ENCODE measurements at regions not wholly inside any gene's neighbourhood (a gene's known extent, or its start where the extent isn't known, plus 50 kb on each side); places are given as distances from the start of the nearest gene placed in this dataset.

GRCh38 chr2:35932276-35932963 lies 423.2 kb upstream of the CRIM1 start:
- peak overlapping the region; percentile 35 for H3K27ac Mint-ChIP-seq (ENCODE audit: unreplicated experiment)
- H3K27me3 Mint-ChIP-seq (ENCODE audit: low read depth, unreplicated experiment), result no peaks in the 10 kb centered on the region
- Histone ChIP-seq H3K27me3 (ENCODE audit: insufficient read depth, low read length) (no peaks in the 10 kb centered on the region), H3K9ac (ENCODE audit: low read length) (no peak overlapping the region), H4K20me1 (ENCODE audit: insufficient read depth, low read length) (no peaks in the 10 kb centered on the region), H3K36me3 (ENCODE audit: insufficient read depth, low read length) (no peaks in the 10 kb centered on the region), H3K9me3 (ENCODE audit: insufficient read depth, low read depth, low read length) (no peaks in the 10 kb centered on the region), H3K4me3 (ENCODE audit: insufficient read depth, low read depth, low read length) (no peak overlapping the region), H3K4me1 (ENCODE audit: insufficient read depth, low read length) (no peaks in the 10 kb centered on the region), H2AFZ (ENCODE audit: low read depth, low read length) (no peak overlapping the region), H3K27ac (ENCODE audit: low read depth, low read length) (no peak overlapping the region), H3K4me2 (ENCODE audit: low read length) (no peak overlapping the region), H3K79me2 (ENCODE audit: insufficient read depth, low read length) (no peaks in the 10 kb centered on the region)
- H3K4me1 Mint-ChIP-seq (ENCODE audit: low read depth, unreplicated experiment), result peaks cover 10% of the 10 kb centered on the region
- H3K36me3 Mint-ChIP-seq (ENCODE audit: low read depth, unreplicated experiment), result no peaks in the 10 kb centered on the region
- H3K4me3 Mint-ChIP-seq (ENCODE audit: unreplicated experiment), result no peak overlapping the region
- TF ChIP-seq, protein P1, sequence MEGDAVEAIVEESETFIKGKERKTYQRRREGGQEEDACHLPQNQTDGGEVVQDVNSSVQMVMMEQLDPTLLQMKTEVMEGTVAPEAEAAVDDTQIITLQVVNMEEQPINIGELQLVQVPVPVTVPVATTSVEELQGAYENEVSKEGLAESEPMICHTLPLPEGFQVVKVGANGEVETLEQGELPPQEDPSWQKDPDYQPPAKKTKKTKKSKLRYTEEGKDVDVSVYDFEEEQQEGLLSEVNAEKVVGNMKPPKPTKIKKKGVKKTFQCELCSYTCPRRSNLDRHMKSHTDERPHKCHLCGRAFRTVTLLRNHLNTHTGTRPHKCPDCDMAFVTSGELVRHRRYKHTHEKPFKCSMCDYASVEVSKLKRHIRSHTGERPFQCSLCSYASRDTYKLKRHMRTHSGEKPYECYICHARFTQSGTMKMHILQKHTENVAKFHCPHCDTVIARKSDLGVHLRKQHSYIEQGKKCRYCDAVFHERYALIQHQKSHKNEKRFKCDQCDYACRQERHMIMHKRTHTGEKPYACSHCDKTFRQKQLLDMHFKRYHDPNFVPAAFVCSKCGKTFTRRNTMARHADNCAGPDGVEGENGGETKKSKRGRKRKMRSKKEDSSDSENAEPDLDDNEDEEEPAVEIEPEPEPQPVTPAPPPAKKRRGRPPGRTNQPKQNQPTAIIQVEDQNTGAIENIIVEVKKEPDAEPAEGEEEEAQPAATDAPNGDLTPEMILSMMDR (IDR thresholded peaks at IDR 0.05; ENCODE audit: insufficient read depth, low read depth, low read length), result no peak
- no peak for TF ChIP-seq EZH2 (IDR thresholded peaks at IDR 0.05; ENCODE audit: insufficient read depth, low read length)
- no peaks in the 10 kb centered on the region for H3K9me3 Mint-ChIP-seq (ENCODE audit: unreplicated experiment)
- FAIRE-seq (no peak), DNase-seq (ENCODE audit: low read depth) (no peak)

- Histone ChIP-seq H3K27me3 (ENCODE audit: insufficient read depth, low read length) (no peaks in the 10 kb centered on the region), H3K9ac (ENCODE audit: low read length) (no peak overlapping the region), H3K27ac (ENCODE audit: low read depth, low read length) (no peak overlapping the region), H3K4me1 (ENCODE audit: insufficient read depth, low read length) (no peaks in the 10 kb centered on the region), H3K4me2 (ENCODE audit: low read length) (no peak overlapping the region), H3K36me3 (ENCODE audit: insufficient read depth, low read length) (no peaks in the 10 kb centered on the region), H3K79me2 (ENCODE audit: insufficient read depth, low read length) (no peaks in the 10 kb centered on the region), H3K4me3 (ENCODE audit: insufficient read depth, low read depth, low read length) (no peak overlapping the region), H4K20me1 (ENCODE audit: insufficient read depth, low read length) (no peaks in the 10 kb centered on the region), H3K9me3 (ENCODE audit: insufficient read depth, low read depth, low read length) (no peaks in the 10 kb centered on the region), H2AFZ (ENCODE audit: low read depth, low read length) (no peak overlapping the region)
- H3K9me3 Mint-ChIP-seq (ENCODE audit: unreplicated experiment), result no peaks in the 10 kb centered on the region
- DNase-seq (ENCODE audit: low read depth), result no peak
- no peak overlapping the region for H3K4me3 Mint-ChIP-seq (ENCODE audit: unreplicated experiment)
- peaks cover 10% of the 10 kb centered on the region for H3K4me1 Mint-ChIP-seq (ENCODE audit: low read depth, unreplicated experiment)
- H3K36me3 Mint-ChIP-seq (ENCODE audit: low read depth, unreplicated experiment), result no peaks in the 10 kb centered on the region
- H3K27ac Mint-ChIP-seq (ENCODE audit: unreplicated experiment), result no peak overlapping the region
- FAIRE-seq, result no peak
- no peaks in the 10 kb centered on the region for H3K27me3 Mint-ChIP-seq (ENCODE audit: low read depth, unreplicated experiment)
- TF ChIP-seq, protein P1 (IDR thresholded peaks at IDR 0.05; ENCODE audit: insufficient read depth, low read depth, low read length), result no peak
- TF ChIP-seq EZH2 (IDR thresholded peaks at IDR 0.05; ENCODE audit: insufficient read depth, low read length), result no peak
Measured at GRCh38 chr2:35931626-35932025, 424.0 kb upstream of the CRIM1 start.

GRCh38 chr2:35931115-35931514 lies 424.5 kb upstream of the CRIM1 start:
- Histone ChIP-seq H3K4me1 (ENCODE audit: insufficient read depth, low read length) (no peaks in the 10 kb centered on the region), H3K27me3 (ENCODE audit: insufficient read depth, low read length) (no peaks in the 10 kb centered on the region), H3K79me2 (ENCODE audit: insufficient read depth, low read length) (no peaks in the 10 kb centered on the region), H3K36me3 (ENCODE audit: insufficient read depth, low read length) (no peaks in the 10 kb centered on the region), H2AFZ (ENCODE audit: low read depth, low read length) (no peak overlapping the region), H3K9ac (ENCODE audit: low read length) (no peak overlapping the region), H3K27ac (ENCODE audit: low read depth, low read length) (no peak overlapping the region), H3K9me3 (ENCODE audit: insufficient read depth, low read depth, low read length) (no peaks in the 10 kb centered on the region), H3K4me2 (ENCODE audit: low read length) (no peak overlapping the region), H3K4me3 (ENCODE audit: insufficient read depth, low read depth, low read length) (no peak overlapping the region), H4K20me1 (ENCODE audit: insufficient read depth, low read length) (no peaks in the 10 kb centered on the region)
- no peak overlapping the region for H3K4me3 Mint-ChIP-seq (ENCODE audit: unreplicated experiment)
- no peak for FAIRE-seq
- H3K27me3 Mint-ChIP-seq (ENCODE audit: low read depth, unreplicated experiment), result no peaks in the 10 kb centered on the region
- DNase-seq (ENCODE audit: low read depth), result no peak
- TF ChIP-seq EZH2 (IDR thresholded peaks at IDR 0.05; ENCODE audit: insufficient read depth, low read length), result no peak
- TF ChIP-seq, protein P1 (IDR thresholded peaks at IDR 0.05; ENCODE audit: insufficient read depth, low read depth, low read length), result no peak
- H3K36me3 Mint-ChIP-seq (ENCODE audit: low read depth, unreplicated experiment), result no peaks in the 10 kb centered on the region
- H3K27ac Mint-ChIP-seq (ENCODE audit: unreplicated experiment), result no peak overlapping the region
- H3K4me1 Mint-ChIP-seq (ENCODE audit: low read depth, unreplicated experiment), result peaks cover 10% of the 10 kb centered on the region
- H3K9me3 Mint-ChIP-seq (ENCODE audit: unreplicated experiment), result no peaks in the 10 kb centered on the region
